HepG2 (cell line): ENCODE measurements at regions not wholly inside any gene's neighbourhood (a gene's known extent, or its start where the extent isn't known, plus 50 kb on each side); places are given as distances from the start of the nearest gene placed in this dataset.
A peak's percentile ranks its signal among the peaks of the same experiment; 100 is the strongest.

ENCODE experiments used
- ATF5 ChIP-seq: sonication (generic); formaldehyde crosslinking; IDR thresholded peaks from 2 replicates; pipeline ENCODE4 v1.4.0; 2020; ENCODE audit warnings: mild to moderate bottlenecking, low read depth, missing genetic modification reagents
- BORCS8-MEF2B ChIP-seq: sonication (generic); formaldehyde crosslinking; IDR thresholded peaks from 2 replicates; pipeline ENCODE4 v1.8.0; 2022; ENCODE audit warnings: mild to moderate bottlenecking, missing genetic modification reagents
- CHCHD3 ChIP-seq: sonication (generic); formaldehyde crosslinking; IDR thresholded peaks from 2 replicates; pipeline ENCODE4 v1.8.0; 2022; ENCODE audit warnings: mild to moderate bottlenecking, missing genetic modification reagents, moderate library complexity
- FLYWCH1 ChIP-seq: sonication (generic); formaldehyde crosslinking; IDR thresholded peaks from 2 replicates; pipeline ENCODE4 v1.8.1; 2023; ENCODE audit warnings: mild to moderate bottlenecking, missing genetic modification reagents
- FOXO1 ChIP-seq: sonication (generic); formaldehyde crosslinking; IDR thresholded peaks from 2 replicates; pipeline ENCODE4 v1.4.0; 2020; ENCODE audit warnings: missing genetic modification reagents
- HDAC6 ChIP-seq: fragments of 200-600 bp; sonication (generic); IDR thresholded peaks from 2 replicates; pipeline ENCODE4 v1.7.0; 2017; ENCODE audit warnings: mild to moderate bottlenecking, antibody characterized with exemption, low read length, low read depth
- MED13 ChIP-seq: sonication (generic); formaldehyde crosslinking; IDR thresholded peaks from 2 replicates; pipeline ENCODE4 v1.5.0; 2020; ENCODE audit warnings: missing genetic modification reagents
- MXD4 ChIP-seq: IDR thresholded peaks from 2 replicates; pipeline ENCODE4 v1.6.1; 2016; ENCODE audit warnings: mild to moderate bottlenecking, missing biosample characterization, missing genetic modification reagents
- MYC ChIP-seq: sonication (generic); formaldehyde crosslinking; IDR thresholded peaks from 2 replicates; pipeline ENCODE4 v1.9.0; 2021; ENCODE audit warnings: missing genetic modification reagents, borderline replicate concordance
- MYPOP ChIP-seq: sonication (generic); formaldehyde crosslinking; IDR thresholded peaks from 2 replicates; pipeline ENCODE4 v1.8.1; 2023; ENCODE audit warnings: mild to moderate bottlenecking, moderate library complexity, missing genetic modification reagents
- NFE2 ChIP-seq: sonication (generic); formaldehyde crosslinking; IDR thresholded peaks from 2 replicates; pipeline ENCODE4 v1.4.0; 2020; ENCODE audit warnings: missing genetic modification reagents
- NPAS2 ChIP-seq: sonication (generic); formaldehyde crosslinking; IDR thresholded peaks from 2 replicates; pipeline ENCODE4 v1.8.0; 2022; ENCODE audit warnings: mild to moderate bottlenecking, missing genetic modification reagents, borderline replicate concordance
- NRL ChIP-seq: sonication (generic); formaldehyde crosslinking; IDR thresholded peaks from 2 replicates; pipeline ENCODE4 v1.5.0; 2020; ENCODE audit warnings: missing genetic modification reagents, mild to moderate bottlenecking, moderate library complexity, borderline replicate concordance
- RARG ChIP-seq: sonication (generic); formaldehyde crosslinking; IDR thresholded peaks from 2 replicates; pipeline ENCODE4 v1.4.0; 2020; ENCODE audit warnings: low read depth, mild to moderate bottlenecking, missing genetic modification reagents
- ZBTB42 ChIP-seq: sonication (generic); formaldehyde crosslinking; IDR thresholded peaks from 2 replicates; pipeline ENCODE4 v1.5.0; 2020; ENCODE audit warnings: mild to moderate bottlenecking, missing genetic modification reagents
- ZFP82 ChIP-seq: sonication (generic); formaldehyde crosslinking; IDR thresholded peaks from 2 replicates; pipeline ENCODE4 v1.5.1; 2020; ENCODE audit warnings: mild to moderate bottlenecking, missing genetic modification reagents, borderline replicate concordance
- ZNF709 ChIP-seq: sonication (generic); formaldehyde crosslinking; IDR thresholded peaks from 2 replicates; pipeline ENCODE4 v1.5.0; 2020; ENCODE audit warnings: mild to moderate bottlenecking, missing genetic modification reagents
- ZNF740 ChIP-seq: sonication (generic); formaldehyde crosslinking; IDR thresholded peaks from 2 replicates; pipeline ENCODE4 v1.4.0; 2020; ENCODE audit warnings: missing genetic modification reagents
- ZSCAN29 ChIP-seq: sonication (generic); formaldehyde crosslinking; conservative IDR thresholded peaks from 2 replicates; pipeline ENCODE4 v1.4.0; 2020; ENCODE audit warnings: mild to moderate bottlenecking, missing genetic modification reagents
- ZSCAN30 ChIP-seq: sonication (generic); formaldehyde crosslinking; IDR thresholded peaks from 2 replicates; pipeline ENCODE4 v1.5.0; 2020; ENCODE audit warnings: mild to moderate bottlenecking, missing genetic modification reagents
- TF ChIP-seq, protein P1 (sequence below): sonication (generic); formaldehyde crosslinking; IDR thresholded peaks from 2 replicates; pipeline ENCODE4 v1.9.0; 2021; ENCODE audit warnings: missing genetic modification reagents, borderline replicate concordance
- TF ChIP-seq, protein P2 (sequence below): sonication (generic); formaldehyde crosslinking; IDR thresholded peaks from 2 replicates; pipeline ENCODE4 v1.5.0; 2020; ENCODE audit warnings: missing genetic modification reagents

GRCh38 chr1:59214248-59215208, 82.4 kb upstream of the FGGY start (continued):
- TF ChIP-seq, protein P1, sequence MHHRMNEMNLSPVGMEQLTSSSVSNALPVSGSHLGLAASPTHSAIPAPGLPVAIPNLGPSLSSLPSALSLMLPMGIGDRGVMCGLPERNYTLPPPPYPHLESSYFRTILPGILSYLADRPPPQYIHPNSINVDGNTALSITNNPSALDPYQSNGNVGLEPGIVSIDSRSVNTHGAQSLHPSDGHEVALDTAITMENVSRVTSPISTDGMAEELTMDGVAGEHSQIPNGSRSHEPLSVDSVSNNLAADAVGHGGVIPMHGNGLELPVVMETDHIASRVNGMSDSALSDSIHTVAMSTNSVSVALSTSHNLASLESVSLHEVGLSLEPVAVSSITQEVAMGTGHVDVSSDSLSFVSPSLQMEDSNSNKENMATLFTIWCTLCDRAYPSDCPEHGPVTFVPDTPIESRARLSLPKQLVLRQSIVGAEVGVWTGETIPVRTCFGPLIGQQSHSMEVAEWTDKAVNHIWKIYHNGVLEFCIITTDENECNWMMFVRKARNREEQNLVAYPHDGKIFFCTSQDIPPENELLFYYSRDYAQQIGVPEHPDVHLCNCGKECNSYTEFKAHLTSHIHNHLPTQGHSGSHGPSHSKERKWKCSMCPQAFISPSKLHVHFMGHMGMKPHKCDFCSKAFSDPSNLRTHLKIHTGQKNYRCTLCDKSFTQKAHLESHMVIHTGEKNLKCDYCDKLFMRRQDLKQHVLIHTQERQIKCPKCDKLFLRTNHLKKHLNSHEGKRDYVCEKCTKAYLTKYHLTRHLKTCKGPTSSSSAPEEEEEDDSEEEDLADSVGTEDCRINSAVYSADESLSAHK (CRISPR knock-in tag) = no peak
- peak; percentile 54; the same call in 1 of the 2 replicates for TF ChIP-seq MYC (CRISPR knock-in tag)
- peak; percentile 92 for TF ChIP-seq MYPOP (CRISPR knock-in tag)
- TF ChIP-seq HDAC6 = no peak
- no peak for TF ChIP-seq FLYWCH1 (CRISPR knock-in tag)
- no peak for TF ChIP-seq ZNF740
- no peak for TF ChIP-seq ZNF709
- TF ChIP-seq BORCS8-MEF2B (CRISPR knock-in tag) = peak; percentile 89
- TF ChIP-seq, protein P2, sequence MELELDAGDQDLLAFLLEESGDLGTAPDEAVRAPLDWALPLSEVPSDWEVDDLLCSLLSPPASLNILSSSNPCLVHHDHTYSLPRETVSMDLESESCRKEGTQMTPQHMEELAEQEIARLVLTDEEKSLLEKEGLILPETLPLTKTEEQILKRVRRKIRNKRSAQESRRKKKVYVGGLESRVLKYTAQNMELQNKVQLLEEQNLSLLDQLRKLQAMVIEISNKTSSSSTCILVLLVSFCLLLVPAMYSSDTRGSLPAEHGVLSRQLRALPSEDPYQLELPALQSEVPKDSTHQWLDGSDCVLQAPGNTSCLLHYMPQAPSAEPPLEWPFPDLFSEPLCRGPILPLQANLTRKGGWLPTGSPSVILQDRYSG (CRISPR knock-in tag) = no peak
- no peak for TF ChIP-seq ATF5 (CRISPR knock-in tag)
- TF ChIP-seq NRL (CRISPR knock-in tag) = no peak
- peak; percentile 54; the same call in 1 of the 2 replicates for TF ChIP-seq MED13 (CRISPR knock-in tag)
- TF ChIP-seq RARG (CRISPR knock-in tag) = 0 out of 2 replicates have a peak, but pooled peaks have one; percentile 47
- no peak for TF ChIP-seq NPAS2 (CRISPR knock-in tag)
- TF ChIP-seq ZSCAN29 (CRISPR knock-in tag) = 0 out of 2 replicates have a peak, but pooled peaks have one; percentile 85
- TF ChIP-seq MXD4 (CRISPR knock-in tag) = peak; percentile 70; the same call in 1 of the 2 replicates
- TF ChIP-seq NFE2 (CRISPR knock-in tag) = no peak
- no peak; the same call in 1 of the 2 replicates for TF ChIP-seq ZBTB42
- TF ChIP-seq CHCHD3 (CRISPR knock-in tag) = no peak
- TF ChIP-seq FOXO1 (CRISPR knock-in tag) = peak; percentile 92
- no peak for TF ChIP-seq ZSCAN30 (CRISPR knock-in tag)
- no peak for TF ChIP-seq ZFP82 (CRISPR knock-in tag)
